ENCODE measurements at regions not wholly inside any gene's neighbourhood (a gene's known extent, or its start where the extent isn't known, plus 50 kb on each side); places are given as distances from the start of the nearest gene placed in this dataset.
"Not testable (repeated sequence)": the region's sequence is repeated elsewhere in the genome, so short reads cannot be mapped to it uniquely, and the experiment has no call there.

- H3K36me3 ChIP-seq: no peaks in the 10 kb centered on the region
- no peaks in the 10 kb centered on the region for H3K27me3 ChIP-seq
- H3K4me1 ChIP-seq: no peaks in the 10 kb centered on the region
- TF ChIP-seq CTCF (IDR thresholded peaks at IDR 0.05; ENCODE audit: low read depth, low read length): no peak
- DNase-seq: no peak
- H3K9me3 ChIP-seq: no peaks in the 10 kb centered on the region
- no peak overlapping the region for H3K4me3 ChIP-seq (ENCODE audit: low read depth, low read length)
These were observed 1386.5 kb upstream of the CDH8 start for GRCh38 chr16:63422715-63423114.

- Histone ChIP-seq H3K4me1 (no peaks in the 10 kb centered on the region), H3K9me3 (no peaks in the 10 kb centered on the region), H3K4me3 (ENCODE audit: low read depth, low read length) (no peak overlapping the region), H3K36me3 (no peaks in the 10 kb centered on the region), H3K27me3 (no peaks in the 10 kb centered on the region)
- no peak for TF ChIP-seq CTCF (IDR thresholded peaks at IDR 0.05; ENCODE audit: low read depth, low read length)
- DNase-seq: no peak
These were observed 1380.5 kb upstream of the CDH8 start for GRCh38 chr16:63416712-63417111.

GRCh38 chr16:63415014-63415413 lies 1378.8 kb upstream of the CDH8 start:
- Histone ChIP-seq H3K4me1 (no peaks in the 10 kb centered on the region), H3K27me3 (no peaks in the 10 kb centered on the region), H3K4me3 (ENCODE audit: low read depth, low read length) (no peak overlapping the region), H3K9me3 (no peaks in the 10 kb centered on the region), H3K36me3 (no peaks in the 10 kb centered on the region)
- DNase-seq: no peak
- no peak for TF ChIP-seq CTCF (IDR thresholded peaks at IDR 0.05; ENCODE audit: low read depth, low read length)

- TF ChIP-seq CTCF (IDR thresholded peaks at IDR 0.05; ENCODE audit: low read depth, low read length): no peak
- Histone ChIP-seq H3K36me3 (no peaks in the 10 kb centered on the region), H3K9me3 (no peaks in the 10 kb centered on the region), H3K4me1 (no peaks in the 10 kb centered on the region), H3K4me3 (ENCODE audit: low read depth, low read length) (no peak overlapping the region), H3K27me3 (no peaks in the 10 kb centered on the region)
- no peak for DNase-seq
These were observed 1374.4 kb upstream of the CDH8 start for GRCh38 chr16:63410594-63410993.

- H3K4me3 ChIP-seq (ENCODE audit: low read depth, low read length): no peak overlapping the region
- DNase-seq: no peak
- no peak for TF ChIP-seq CTCF (IDR thresholded peaks at IDR 0.05; ENCODE audit: low read depth, low read length)
- no peaks in the 10 kb centered on the region for H3K36me3 ChIP-seq
- no peaks in the 10 kb centered on the region for H3K27me3 ChIP-seq
- no peaks in the 10 kb centered on the region for H3K9me3 ChIP-seq
- H3K4me1 ChIP-seq: no peaks in the 10 kb centered on the region
These were observed 1367.6 kb upstream of the CDH8 start for GRCh38 chr16:63403792-63404191.

- H3K4me3 ChIP-seq (ENCODE audit: low read depth, low read length); DNase-seq; H3K4me1 ChIP-seq; H3K27me3 ChIP-seq; H3K9me3 ChIP-seq; H3K36me3 ChIP-seq: not testable (repeated sequence)
These were observed 1352.0 kb upstream of the CDH8 start for GRCh38 chr16:63388277-63388676.
